ENCODE measurements at regions not wholly inside any gene's neighbourhood (a gene's known extent, or its start where the extent isn't known, plus 50 kb on each side); places are given as distances from the start of the nearest gene placed in this dataset.
A peak's percentile ranks its signal among the peaks of the same experiment; 100 is the strongest.

DNA sequence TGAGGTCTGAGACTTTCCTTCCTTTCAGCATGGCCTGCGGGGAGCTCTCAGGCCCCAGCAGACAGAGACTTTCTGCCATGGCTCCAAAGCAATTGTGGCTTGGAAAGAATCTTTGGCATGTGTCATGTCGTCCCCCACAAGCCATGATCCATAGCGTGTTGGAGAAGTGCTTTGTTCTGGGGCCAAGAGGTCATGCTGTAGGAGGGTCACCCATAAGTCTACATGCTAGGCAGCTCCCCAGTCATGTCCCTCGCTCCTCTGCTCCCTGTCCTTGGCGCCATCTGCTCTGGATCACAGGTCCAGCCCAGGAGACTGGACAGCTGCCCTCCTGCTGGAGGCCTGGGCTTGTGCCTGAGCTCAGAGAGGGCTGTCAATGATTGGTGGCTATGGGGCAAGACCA, 78.8 kb upstream of the LCLAT1 start:
- DNase-seq = no peak

- DNase-seq = no peak
Measured at GRCh38 chr2:30371028-30371689, 75.9 kb upstream of the LCLAT1 start.

DNA sequence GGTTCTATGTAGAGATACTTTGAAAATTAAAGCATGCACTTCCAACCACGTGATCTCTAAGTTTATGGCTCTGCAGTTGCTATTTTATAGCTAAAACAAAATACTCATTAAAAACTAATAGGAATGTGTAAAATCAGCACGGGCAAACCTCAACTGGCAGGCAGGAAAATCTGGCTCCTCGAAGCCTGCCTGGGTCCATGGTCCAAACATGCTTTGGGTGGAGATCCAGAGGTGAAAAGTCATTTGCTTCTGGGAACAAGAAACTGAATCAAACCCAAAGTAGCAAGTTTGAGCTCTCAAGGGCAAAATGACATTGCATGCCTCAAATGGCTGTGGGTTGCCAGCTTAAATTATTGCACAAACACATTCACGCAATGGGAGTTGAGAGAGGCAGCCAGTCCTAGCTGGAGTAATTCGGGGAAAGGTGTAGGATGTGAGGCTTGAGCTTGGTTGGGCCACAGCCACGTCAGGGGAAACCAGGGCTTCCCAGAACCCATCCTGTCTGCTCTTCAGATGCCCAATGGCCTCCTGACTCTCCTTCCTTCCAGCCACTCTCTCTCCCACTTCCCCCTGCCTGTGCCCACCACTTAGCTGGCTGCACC, 75.2 kb upstream of the LCLAT1 start:
- no peak for DNase-seq

- DNase-seq = no peak
Measured at GRCh38 chr2:30372826-30373225, 74.2 kb upstream of the LCLAT1 start.

DNA sequence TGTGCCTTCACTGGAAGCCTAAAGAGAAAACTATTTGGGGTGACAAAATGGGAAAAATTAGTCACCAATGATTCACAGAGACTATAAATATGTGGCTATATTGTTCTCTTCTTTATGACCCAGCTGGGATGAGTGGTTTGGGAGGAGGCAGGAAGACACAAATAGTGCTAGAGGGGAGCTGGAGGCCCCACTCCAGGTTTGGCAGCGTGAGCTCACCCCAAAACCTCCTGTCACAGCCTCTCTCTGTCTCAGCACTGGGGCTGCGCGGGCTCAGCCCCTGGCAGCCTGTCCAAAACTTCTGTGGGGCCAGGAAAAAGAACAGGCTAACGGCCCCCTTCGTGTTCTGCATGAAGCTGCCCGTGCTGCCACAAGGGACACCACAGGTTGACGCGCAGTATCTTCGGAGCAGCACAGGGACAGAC, 73.2 kb upstream of the LCLAT1 start:
- no peak for DNase-seq

DNA sequence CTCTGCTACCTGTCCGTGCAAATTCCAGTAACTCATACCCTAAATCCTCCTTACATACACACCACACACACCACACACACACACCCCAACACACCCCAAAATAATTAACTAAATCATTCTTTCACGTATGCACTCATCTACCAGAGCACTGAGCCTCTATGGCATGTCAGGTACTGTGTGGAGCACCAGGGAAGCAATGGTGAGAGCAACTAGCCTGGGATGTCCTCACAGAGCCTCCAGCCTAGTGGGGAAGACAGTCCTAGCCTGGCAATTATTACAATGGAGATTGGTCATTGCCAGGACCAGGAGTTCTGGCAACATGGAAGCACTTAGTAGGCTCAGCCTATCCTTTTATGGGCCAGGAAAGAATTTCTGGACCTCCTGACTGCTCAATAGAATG, 72.7 kb upstream of the LCLAT1 start:
- DNase-seq = no peak

DNA sequence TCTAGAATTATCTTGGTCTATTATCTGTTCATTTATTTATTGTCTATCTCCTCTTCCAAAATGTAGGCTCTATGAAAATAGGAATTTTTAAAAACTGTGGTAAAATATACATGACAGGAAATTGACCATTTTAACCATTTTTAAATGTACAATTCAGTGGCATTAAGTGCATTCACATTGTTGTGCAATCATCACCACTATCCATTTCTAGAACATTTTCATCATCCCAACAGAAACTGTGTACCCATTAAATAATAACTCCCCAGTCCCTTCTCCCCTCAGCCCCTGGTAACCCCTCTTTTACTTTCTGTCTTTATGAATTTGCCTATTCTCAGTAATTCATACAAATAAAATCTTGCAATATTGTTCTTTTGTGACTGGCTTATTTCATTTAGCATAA, 71.1 kb upstream of the LCLAT1 start:
- DNase-seq = no peak

GRCh38 chr2:30379481-30379880, 67.6 kb upstream of the LCLAT1 start:
- DNase-seq = no peak

DNA sequence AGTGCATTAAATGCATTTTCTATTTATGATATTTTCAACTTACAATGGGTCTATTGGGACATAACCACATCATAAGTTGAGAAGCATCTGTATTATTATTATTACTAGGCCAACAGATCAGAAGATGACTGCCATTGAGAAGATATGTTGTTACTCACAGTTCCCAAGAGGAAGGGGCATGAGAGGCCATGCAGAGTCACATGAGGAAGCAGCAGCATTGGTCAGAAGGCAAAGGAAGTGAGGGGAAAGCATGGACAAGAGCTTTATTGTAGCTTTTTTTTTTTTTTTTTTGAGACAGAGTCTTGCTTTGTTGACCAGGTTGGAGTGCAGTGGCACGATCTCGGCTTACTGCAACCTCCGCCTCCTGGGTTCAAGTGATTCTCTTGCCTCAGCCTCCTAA, 66.2 kb upstream of the LCLAT1 start:
- no peak for DNase-seq

DNA sequence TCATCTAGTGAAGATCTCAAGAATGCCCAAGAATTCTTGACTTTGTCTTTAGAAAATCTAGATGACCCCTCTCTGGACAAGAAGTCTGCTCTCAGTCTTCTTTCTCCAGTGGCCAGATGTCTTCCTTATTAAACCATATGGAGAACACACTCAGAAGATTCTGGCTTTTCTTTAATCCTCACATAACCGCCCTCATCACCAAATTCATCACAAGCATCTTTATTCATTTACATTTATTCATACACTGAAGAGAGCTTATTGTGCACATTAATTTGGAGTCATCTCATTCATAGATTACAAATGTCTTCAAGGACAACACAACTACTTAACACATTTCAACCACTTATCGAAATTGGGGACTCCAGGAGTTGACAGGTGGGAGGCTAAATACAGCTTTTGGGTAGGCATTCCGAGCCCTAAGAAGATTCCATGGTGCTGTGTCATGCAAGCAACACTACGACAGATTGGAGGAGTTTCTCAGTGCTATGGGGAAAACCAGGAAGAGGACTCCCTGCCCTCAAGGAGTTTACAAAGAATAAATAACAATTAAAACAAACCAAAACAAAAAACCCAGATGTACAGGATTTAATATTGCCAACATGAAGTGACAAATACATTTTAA, 64.8 kb upstream of the LCLAT1 start:
- no peak for DNase-seq

- peak in 13 of 56 donors; percentile 3 to 51 (median 14) for DNase-seq
Measured at GRCh38 chr2:30382995-30383394, 64.1 kb upstream of the LCLAT1 start.

DNA sequence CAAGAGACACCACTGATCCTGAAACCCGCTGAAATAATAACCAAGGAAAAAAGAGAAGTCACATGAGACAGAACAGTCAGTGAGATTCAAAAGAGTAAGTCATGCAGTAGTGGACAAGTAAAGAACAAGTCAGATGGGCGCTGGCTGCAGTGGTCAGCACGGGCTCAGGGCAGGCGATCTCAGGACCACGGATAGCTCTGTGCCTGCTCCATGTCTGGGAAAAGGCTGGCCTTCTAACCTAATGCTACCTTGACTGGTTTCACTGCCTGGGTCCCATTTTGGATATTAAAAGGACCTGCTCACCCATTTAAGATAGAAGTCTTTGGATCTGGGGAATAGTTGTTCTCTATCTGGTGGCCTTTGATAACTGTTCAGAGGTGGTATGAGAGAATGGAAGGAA, 61.7 kb upstream of the LCLAT1 start:
- DNase-seq = no peak

DNA sequence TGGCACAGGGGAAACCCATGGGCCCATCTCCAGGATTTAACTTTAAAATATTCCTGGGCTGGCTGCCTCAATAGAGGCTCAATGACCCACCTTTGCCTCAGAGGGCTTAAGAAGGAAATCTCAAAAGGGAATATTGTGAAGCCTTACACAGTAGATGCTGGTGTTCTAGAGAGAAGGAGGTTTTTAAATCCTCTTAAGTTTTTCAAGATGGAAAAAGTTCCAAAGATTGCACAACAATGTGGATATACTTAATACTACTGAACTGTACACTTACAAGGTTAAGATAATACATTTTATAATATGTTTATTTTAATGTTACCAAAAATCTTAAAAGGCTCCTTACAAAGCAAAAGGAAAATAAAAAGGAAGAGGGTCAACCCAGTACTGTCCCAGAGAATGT, 54.9 kb upstream of the LCLAT1 start:
- DNase-seq = no peak

DNA sequence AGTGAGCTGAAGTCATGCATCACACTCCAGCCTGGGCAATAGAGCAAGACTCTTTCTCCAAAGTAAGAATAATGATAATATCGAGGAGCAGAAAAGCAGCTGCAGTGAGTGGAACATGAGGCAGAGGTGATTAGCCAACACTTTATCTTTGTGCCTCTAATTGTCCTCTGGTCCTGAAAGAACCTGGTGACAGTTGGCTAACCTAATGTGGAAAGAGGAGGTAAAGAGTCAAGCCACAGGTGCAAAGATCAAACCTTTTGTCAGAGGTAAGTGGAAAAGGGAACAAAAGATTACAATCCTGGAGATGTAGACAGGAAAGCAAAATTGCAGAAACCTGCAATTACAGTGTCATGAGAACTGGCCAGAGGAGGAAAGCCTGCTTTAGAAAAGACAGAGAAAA, 53.5 kb upstream of the LCLAT1 start:
- DNase-seq = no peak

GRCh38 chr2:30394096-30394495, 53.0 kb upstream of the LCLAT1 start:
- DNase-seq = no peak

GRCh38 chr2:30396436-30397232, 50.4 kb upstream of the LCLAT1 start:
- no peak for DNase-seq

Measured in nucleus accumbens (tissue), 56 donors.